ENCODE measurements at regions not wholly inside any gene's neighbourhood (a gene's known extent, or its start where the extent isn't known, plus 50 kb on each side); places are given as distances from the start of the nearest gene placed in this dataset.
"Not testable (repeated sequence)": the region's sequence is repeated elsewhere in the genome, so short reads cannot be mapped to it uniquely, and the experiment has no call there.

- DNase-seq (ENCODE audit: low read depth): no peak
Measured at GRCh38 chr2:19100570-19100969, 257.9 kb downstream of the OSR1 start.

GRCh38 chr2:19099181-19099580 is 259.2 kb downstream of the OSR1 start:
- DNase-seq (ENCODE audit: low read depth): no peak

- DNase-seq (ENCODE audit: low read depth): no peak
Measured at GRCh38 chr2:19098467-19099160, 259.8 kb downstream of the OSR1 start.

GRCh38 chr2:19089476-19089875 is 268.9 kb downstream of the OSR1 start:
- not testable (repeated sequence) for DNase-seq (ENCODE audit: low read depth)

- no peak for DNase-seq (ENCODE audit: low read depth)
Measured at GRCh38 chr2:19086231-19086651, 272.2 kb downstream of the OSR1 start.

- no peak for DNase-seq (ENCODE audit: low read depth)
Measured at GRCh38 chr2:19078709-19079108, 279.7 kb downstream of the OSR1 start.

- DNase-seq (ENCODE audit: low read depth): peak; percentile 86
Measured at GRCh38 chr2:19073522-19073921, 284.9 kb downstream of the OSR1 start.

- no peak for DNase-seq (ENCODE audit: low read depth)
Measured at GRCh38 chr2:19072161-19072560, 286.3 kb downstream of the OSR1 start.

- no peak for DNase-seq (ENCODE audit: low read depth)
Measured at GRCh38 chr2:19070886-19071285, 287.5 kb downstream of the OSR1 start.

GRCh38 chr2:19068206-19068605 is 290.2 kb downstream of the OSR1 start:
- no peak for DNase-seq (ENCODE audit: low read depth)

- no peak for DNase-seq (ENCODE audit: low read depth)
Measured at GRCh38 chr2:19062370-19062769, 296.1 kb downstream of the OSR1 start.

GRCh38 chr2:19059076-19059475 is 299.3 kb downstream of the OSR1 start:
- no peak for DNase-seq (ENCODE audit: low read depth)

- no peak for DNase-seq (ENCODE audit: low read depth)
Measured at GRCh38 chr2:19051203-19051831, 307.1 kb downstream of the OSR1 start.

GRCh38 chr2:19050354-19050753 is 308.1 kb downstream of the OSR1 start:
- no peak for DNase-seq (ENCODE audit: low read depth)

- DNase-seq (ENCODE audit: low read depth): peak; percentile 53
Measured at GRCh38 chr2:19048593-19049266, 309.7 kb downstream of the OSR1 start.

GRCh38 chr2:19046986-19047780 is 311.2 kb downstream of the OSR1 start:
- DNase-seq (ENCODE audit: low read depth): no peak

GRCh38 chr2:19045151-19045550 is 313.3 kb downstream of the OSR1 start:
- DNase-seq (ENCODE audit: low read depth): no peak

- no peak for DNase-seq (ENCODE audit: low read depth)
Measured at GRCh38 chr2:19043893-19044292, 314.5 kb downstream of the OSR1 start.

GRCh38 chr2:19041434-19042041 is 316.9 kb downstream of the OSR1 start:
- no peak for DNase-seq (ENCODE audit: low read depth)

GRCh38 chr2:19038071-19039015 is 320.1 kb downstream of the OSR1 start:
- peak; percentile 82 for DNase-seq (ENCODE audit: low read depth)

- DNase-seq (ENCODE audit: low read depth): no peak
Measured at GRCh38 chr2:19036091-19036490, 322.3 kb downstream of the OSR1 start.

All from Daoy (cell line).